ENCODE measurements at regions not wholly inside any gene's neighbourhood (a gene's known extent, or its start where the extent isn't known, plus 50 kb on each side); places are given as distances from the start of the nearest gene placed in this dataset.
A peak's percentile ranks its signal among the peaks of the same experiment; 100 is the strongest.

- peak; percentile 29 for TF ChIP-seq CTCF (IDR thresholded peaks at IDR 0.05; ENCODE audit: low read depth, low read length)
- TF ChIP-seq POLR2A (IDR thresholded peaks at IDR 0.05; ENCODE audit: extremely low read depth, insufficient read length) = no peak
- TF ChIP-seq MAX (IDR thresholded peaks at IDR 0.05; ENCODE audit: low read depth, low read length) = no peak
- TF ChIP-seq MYC (IDR thresholded peaks at IDR 0.05; ENCODE audit: low read depth, low read length) = no peak
Observed at GRCh38 chr2:65974067-65974723, 460.7 kb upstream of the MEIS1 start.

Measured in NB4 (cell line).